Stimulated activated CD8-positive, alpha-beta memory T cell treated with anti-CD3 and anti-CD28 coated beads, Interleukin-4, amount 100 ng/mL, for 48 hours (primary cell): ENCODE measurements at regions not wholly inside any gene's neighbourhood (a gene's known extent, or its start where the extent isn't known, plus 50 kb on each side); places are given as distances from the start of the nearest gene placed in this dataset.
"Not testable (repeated sequence)": the region's sequence is repeated elsewhere in the genome, so short reads cannot be mapped to it uniquely, and the experiment has no call there.

Experiments used
- DNase-seq: peaks from one replicate; pipeline ENCODE4 v3.0.0-alpha.2; 2020

DNA sequence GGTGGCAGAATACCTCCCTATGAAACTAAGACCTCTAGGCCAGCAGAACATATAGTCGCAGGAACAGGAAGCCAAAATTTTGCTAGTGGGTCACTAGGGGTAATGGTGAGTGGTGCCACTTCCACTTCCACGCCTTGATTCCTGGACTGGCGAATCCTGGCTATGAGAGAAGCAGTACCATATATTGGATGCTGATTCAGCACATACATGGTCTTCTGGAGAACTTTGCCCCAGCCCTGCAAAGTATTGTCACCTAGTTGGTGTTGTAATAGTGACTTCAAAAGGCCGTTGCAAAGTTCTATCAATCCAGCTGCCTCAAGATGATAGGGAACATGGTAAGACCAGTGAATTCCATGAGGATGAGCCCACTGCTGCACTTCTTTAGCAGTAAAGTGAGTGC, 769.8 kb upstream of the GYPC start:
- no peak for DNase-seq

DNA sequence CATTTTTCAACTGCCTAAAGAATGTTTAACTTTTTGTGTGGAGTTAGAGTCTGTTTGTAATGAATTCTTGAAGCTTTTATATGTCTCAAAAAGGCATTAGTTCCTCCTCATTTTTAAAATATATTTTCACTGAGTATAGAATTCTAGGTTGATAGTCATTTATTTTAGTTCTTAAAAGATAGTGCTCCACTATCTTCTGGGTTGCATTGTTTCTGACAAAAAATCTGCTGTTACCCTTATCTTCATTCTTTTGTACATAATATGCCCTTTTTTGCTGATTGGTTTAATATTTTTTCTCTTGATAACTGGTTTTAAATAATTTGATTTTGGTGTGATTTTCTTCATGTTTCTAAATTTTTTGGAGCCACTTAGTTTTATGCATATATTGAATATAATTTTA, 754.7 kb upstream of the GYPC start:
- DNase-seq, result no peak

DNA sequence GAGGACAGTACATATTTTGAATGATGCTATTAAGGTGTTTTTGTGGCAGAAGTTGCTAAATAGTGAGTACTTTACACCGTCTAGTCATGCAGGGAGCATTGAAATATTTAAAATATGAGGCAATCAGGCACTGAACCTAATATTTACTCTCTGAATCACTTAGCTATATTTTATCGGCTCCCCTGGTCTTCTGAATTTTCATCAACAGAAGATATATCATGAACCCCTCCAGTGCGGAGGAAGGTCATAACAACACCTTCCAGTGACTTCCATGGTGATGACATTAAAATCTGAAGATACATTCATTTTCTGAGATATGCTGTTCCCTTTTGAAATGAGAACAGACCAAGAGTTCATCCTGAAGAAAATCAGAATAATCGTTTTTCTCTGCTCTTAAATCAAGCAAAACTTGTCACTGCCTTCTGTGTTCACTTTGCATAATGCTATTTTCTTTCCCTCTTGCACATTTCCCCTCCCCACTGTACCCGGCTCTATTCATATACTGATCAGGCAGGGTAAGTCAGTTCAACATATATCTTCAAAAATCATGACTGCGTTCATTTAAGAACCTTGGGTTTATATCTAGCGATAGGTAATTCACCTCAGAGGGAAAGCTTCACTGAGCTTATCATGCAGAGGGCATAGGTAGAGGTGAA, 729.9 kb upstream of the GYPC start:
- no peak for DNase-seq

DNA sequence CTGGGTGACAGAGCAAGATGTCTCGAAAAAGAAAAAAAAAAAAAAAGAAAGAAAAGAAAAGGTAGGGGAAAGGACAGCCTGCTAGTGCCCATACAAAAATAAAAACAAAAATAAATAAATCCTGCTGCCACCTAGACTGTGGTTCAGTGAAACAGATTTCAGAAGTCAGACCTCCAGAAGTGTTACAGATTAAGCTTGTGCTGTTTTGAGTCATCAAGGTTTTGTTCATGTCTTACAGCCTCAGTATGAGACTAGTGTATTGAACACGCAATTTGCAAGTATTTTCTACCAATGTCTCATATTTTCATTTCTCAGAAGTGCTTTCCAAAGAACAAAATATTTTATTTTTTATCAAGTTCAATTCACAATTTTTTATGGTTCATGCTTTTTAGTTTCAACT, 720.4 kb upstream of the GYPC start:
- no peak for DNase-seq

DNA sequence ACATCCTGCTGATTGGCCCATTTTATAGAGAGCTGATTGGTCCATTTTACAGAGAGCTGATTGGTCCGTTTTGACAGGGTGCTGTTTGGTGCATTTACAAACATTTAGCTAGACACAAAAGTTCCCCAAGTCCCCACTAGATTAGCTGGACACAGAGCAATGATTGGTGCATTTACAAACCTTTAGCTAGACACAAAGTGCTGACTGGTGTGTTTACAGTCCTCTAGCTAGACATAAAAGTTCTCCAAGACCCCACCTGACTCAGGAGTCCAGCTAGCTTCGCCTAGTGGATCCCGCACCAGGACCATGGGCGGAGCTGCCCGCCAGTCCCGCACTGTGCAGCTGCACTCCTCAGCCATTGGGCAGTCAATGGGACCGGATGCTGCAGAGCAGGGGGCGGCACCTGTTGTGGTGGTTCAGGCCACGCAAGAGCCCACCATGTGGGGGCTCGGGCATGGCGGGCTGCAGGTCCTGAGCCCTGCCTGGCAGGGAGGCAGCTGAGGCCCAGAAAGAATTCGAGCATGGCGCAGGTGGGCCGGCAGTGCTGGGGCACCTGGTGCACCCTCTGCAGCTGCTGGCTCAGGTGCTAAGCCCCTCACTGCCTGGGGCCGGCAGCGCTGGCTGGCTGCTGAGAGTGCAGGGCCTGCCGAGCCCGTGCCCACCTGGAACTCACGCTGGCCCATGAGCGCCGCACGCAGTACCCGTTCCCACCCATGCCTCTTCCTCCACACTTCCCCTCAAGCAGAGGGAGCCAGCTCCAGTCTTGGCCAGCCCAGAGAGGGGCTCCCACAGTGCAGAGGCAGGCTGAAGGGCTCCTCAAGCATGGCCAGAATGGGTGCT, 713.2 kb upstream of the GYPC start:
- no peak for DNase-seq

DNA sequence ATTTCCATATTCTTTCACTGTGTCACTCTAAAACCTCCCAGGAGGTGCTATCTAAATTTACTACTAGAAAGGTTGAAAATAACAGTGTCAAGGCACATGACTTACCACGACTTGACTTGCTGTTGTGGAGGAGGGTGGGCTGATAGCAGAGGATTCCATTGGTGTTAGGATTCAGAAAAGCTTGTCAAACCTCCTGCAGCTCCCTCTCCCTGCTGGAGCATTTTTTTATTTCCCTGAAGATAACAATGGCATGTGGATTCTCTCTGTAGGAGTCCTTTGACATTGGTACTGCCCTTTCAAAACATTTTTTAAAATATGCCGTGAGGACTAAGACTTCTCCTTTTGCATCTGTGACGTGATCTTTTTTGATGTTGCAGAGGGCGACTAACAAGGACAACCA, 696.9 kb upstream of the GYPC start:
- no peak for DNase-seq

DNA sequence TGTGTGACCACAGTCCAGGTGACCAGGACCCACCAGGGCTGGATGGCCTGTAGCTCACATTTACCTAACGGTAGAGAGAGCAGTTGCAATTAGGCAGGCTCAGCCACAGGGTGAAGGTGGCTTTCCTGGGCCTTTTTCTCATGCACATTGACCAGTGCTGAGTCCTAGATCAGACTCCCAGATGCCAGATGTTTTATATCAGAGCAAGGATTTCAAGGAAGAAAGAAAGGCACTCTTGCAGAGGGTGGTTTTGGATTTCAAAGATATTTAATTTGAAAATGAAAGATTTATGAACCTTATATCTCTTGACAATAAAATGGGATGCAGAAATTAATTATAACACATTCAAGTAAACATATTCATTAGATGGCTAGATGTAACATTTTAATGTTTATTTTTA, 694.2 kb upstream of the GYPC start:
- no peak for DNase-seq

DNA sequence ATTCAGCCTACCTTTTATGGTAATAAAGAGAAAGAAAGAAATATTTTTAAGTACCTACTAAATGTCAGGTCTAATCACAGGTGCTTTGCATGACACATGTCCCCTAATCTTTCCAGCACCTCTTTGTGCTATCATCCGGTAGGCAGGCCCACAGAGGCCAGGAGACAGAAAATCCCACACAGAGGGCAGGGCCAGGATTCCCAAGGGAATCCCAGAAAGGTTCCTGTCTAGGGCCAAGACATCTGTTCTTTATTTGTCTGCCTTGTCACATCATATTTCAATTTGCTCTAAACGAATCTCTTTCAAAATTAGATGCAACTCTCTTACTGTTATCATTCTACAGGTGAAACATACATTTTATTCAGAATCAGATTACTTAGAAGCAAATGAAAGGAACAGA, 676.1 kb upstream of the GYPC start:
- DNase-seq, result no peak

DNA sequence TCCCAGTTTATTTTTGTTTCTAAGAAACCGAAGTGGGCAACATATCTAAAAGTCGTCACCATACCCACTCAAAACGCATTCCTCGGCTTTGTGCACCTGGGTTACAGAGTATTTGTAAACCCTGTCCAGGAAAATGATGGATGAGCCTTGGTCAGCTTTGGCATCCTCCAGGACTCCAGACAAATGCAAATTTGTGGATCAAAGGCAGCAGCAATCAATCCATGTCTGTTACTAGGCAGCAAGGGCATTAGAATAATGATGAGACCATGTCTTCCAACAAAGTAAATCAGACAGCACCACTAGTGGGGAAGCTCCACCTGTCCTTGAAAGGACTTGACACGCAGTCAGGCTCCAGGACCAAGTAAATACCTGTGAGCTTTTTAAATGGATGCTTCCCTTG, 672.6 kb upstream of the GYPC start:
- no peak for DNase-seq

DNA sequence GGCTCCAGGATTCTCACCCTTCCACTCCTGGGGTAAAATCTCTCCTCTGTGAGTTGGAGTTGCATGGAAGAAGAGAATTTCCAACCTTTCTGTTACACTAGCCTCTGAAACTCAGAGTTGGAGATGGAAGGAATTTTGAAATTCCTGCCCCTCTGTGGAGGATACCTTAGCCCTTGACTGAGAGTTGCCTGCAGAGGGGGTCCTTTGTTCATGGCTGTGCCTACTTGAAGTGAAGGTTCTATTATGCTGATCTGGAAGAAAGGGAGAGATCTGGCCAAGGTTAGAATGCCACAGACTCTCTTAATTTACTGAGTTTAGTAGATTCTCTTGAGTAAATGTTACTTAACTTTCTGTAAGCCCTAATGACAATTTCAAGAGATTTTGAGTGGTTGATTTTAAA, 626.6 kb upstream of the GYPC start:
- DNase-seq, result no peak

DNA sequence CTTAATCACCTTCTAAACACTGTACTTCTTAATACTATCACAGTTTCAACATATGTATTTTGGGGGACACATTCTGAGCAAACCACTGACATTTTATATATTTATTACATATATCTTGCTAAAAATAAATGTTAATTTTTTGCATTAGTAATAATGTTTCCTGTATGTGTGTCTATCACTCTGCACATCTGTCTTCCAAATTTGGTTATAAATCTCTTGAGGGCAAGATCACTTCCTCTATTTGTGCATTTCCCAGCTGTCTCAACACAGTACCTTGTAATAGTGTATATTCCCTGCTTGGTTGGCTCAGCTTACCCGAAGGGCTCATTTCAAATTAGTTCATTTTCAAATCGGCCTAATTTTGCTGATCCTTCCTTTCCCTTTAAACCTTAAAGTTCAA, 617.1 kb upstream of the GYPC start:
- DNase-seq, result no peak

DNA sequence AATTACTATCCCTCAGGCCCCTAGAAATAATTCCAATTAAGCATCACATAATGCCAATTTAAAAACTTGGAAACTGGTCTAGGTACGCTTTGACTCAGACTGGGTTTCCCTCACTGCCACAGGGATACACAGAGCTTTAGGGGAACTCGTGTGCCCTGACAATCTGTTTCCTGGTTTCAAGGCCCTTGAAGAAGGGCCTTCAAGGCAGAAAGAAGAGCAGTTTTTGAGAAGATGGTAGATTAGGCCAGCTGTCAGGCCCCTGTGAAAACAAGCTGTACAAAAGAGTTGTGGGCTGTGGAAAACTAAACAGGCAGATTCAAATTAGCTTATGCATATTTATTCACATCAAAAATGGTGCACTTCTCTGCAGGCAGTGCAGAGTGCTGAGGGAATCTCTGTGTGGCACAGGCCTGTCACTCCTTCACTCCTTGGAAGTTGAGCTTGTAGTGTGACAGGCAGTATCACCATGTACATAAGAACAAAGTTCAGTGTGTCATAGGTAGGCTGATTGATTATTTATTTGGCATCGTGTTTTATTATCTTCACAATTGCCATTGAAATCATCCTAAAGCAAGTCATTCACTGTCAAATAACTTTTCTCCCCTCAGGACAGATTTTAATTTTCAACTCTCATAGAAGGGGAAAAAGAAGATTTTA, 614.4 kb upstream of the GYPC start:
- no peak for DNase-seq

DNA sequence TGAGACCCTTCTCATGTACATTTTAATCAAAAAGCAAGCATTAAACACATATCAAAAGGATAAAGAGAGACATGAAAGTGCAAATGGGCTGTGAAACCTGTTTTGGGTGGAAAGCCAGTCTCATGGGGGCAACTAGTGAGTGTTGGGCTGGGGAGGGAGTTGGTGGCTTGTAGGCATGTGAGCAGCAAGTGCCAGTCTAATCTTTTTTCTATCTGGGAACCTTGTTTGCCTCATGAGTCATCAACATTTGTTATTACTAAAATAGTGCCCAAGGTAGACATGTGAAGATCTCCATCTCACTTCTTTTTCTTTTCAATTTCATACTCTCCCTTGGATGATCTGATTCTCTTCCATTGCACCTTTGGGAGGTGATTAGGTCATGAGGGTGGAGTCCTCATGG, 613.9 kb upstream of the GYPC start:
- DNase-seq, result no peak

DNA sequence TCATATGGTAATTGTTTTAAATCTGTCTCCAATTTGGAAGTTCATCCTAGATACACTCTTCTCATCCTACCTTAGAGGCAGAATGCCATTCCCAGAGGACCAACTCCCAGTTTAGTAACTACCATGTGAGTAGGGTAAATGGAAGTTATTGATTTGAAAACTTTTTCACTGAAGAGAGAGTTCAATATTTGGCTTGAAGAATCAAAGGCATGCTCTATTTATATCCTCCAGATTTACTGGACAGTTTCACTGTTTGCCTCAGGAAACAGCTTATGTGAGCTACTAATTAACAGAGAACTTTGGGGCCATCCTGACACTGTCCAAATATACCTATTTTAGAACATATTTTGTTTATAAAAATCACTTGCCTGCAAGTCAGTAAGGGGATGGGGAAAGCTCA, 607.2 kb upstream of the GYPC start:
- no peak for DNase-seq

DNA sequence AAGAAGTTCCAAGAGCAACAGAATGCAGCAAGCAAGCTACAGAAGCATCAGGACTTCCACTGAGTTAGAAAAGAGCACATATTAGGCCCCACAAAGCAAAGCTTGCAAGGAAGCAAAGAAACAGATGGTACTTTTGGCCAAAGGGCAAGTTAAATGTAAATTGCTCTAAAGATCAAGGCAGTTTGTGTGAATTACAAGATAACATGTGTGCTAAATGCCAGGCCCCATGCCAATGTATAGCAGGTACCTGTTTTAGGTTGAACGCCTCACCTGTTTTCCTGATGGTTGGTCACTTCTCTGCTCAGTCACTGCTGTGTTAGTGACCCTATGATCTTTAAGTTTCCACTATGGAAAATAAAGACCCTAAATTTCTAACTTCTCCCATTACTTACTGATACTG, 606.5 kb upstream of the GYPC start:
- DNase-seq, result no peak

DNA sequence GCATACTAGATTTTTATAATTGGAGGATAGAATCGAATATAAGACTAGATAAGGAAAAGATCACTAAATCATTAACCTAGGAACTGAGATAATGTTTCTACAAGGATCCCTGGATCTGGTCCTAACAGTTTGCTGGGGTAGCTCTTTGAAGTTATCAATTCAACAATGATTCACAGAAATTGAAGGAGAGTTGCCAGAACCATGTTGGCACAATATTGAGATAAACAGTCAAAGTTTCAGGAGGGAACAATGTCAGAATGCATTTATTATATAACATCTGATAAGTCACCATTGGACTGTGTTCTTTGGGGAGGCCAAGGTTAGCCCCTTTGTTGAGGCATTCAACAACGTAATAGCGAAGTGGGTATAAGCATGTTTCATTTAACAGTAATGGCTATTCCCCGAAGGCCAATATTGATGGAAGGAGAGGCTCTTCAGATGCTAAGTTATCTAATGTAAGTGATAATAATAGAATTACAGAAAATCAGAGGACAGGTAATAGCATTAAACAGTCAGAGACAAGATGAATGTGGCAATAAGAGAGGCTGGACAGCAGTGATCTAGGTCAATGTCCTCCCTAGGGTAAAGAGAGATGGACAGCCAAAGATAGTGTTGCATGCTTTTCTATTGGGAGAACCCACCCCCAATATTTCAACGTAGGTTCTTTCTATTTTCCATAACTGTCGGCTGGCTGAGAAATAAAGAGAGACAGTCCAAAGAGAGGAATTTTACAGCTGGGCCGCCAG, 604.8 kb upstream of the GYPC start:
- DNase-seq, result no peak

DNA sequence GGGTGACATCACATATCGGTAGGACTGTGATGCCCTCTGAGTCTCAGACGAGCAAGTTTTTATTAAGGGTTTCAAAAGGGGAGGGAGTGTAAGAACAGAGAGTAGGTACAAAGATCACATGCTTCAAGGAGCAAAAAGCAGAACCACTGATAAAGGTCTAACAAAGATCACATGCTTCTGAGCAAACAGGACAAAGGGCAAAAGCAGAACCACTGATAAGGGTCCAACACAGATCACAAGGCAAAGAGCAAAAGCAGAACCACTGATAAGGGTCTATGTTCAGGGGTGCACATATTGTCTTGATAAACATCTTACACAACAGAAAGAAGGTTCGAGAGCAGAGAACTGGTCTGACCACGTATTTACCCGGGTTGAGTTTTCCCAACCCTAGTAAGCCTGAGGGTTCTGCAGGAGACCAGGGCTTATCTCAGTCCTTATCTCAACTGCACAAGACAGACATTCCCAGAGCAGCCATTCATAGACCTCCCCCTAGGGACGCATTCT, 604.2 kb upstream of the GYPC start:
- DNase-seq, result not testable (repeated sequence)

DNA sequence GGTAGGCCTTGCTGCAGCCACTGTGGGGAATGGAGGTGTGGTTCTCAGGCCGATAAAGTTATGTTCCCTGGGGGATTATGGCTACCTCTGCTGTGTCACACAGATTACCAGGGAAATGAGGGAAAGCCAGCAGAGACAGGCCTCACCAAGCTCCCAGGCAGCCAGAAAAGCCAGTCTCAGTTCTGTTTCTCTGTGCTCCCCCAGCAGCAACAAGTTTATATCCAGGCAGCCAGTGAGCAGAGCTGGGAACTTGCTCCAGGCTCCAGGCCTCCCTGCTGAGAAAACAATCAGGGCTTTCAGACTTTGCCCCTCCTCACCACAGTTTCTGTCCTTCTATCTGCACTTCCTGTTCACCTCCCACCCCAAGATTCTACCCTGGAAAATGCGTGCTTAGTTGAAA, 596.6 kb upstream of the GYPC start:
- DNase-seq, result no peak

DNA sequence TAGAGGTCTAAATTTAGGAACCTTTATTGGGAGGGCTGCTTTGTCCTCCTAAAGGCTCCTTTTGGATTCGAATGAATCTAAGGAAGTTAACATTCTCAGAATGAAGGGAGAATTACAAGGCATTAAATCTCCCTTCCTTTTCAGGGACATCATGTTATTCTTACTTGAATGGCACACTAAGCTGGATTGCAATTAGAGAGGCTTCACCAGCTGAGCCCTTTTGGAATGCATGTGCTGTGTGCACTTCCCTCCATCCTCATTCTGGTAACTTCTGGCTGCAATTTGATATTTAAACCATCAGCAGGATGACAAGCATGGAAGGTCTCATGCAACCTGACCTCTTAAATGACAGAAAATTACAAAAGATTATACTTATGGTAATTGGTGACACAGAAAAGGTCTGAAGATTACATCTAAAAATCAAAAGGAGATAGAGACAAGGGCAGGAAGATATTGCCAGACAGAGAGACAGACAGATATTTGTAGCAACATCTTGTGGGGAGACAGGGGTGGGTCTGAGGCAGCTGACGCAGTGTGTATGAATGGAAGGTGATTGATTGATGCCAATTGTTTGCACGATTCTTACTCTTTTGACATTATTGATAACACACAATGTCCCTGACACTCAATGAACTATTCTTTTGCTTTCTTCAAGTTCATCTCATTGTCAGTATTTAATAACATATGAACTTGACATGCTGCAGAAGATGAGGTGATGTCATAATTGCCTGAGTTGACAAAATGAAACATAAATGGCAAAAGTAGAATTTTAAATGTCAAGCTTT, 570.8 kb upstream of the GYPC start:
- DNase-seq, result no peak

DNA sequence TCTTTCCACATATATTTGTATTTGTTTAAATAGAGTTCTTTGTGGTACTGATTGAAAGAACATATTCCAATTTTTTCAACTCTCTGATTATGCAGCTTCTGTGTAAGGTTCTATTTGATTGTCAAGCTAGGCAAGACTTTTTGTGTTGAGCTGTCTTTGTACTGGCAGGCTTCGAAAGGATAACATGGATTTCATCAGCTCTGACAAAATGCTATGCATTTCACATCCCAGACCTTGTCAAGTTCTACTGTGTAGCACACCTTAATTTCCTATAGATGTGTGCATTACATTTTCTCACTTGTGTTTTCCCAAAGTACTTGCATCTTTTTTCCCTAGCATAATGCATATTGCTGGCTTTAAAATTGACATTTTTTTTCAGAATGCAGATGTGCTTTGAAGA, 555.0 kb upstream of the GYPC start:
- DNase-seq, result no peak

DNA sequence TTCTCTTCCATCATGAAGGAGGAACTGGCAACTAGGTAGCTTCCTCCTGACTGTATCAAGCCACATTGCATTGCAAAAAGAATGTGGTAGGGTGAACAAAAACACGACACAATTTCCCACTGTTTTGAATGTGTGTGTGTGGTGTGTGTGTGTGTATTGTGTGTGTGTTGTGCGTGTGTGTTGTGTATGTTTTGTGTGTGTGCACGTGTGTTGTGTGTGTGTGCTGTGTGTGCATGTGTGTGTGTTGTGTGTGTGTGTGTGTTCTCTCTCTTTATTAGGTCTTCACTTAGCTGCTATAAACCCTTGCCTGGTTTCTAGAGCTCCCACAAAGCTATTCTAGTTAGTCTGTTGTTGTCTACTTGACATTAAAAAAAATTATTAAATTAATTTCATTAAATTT, 550.0 kb upstream of the GYPC start:
- no peak for DNase-seq

DNA sequence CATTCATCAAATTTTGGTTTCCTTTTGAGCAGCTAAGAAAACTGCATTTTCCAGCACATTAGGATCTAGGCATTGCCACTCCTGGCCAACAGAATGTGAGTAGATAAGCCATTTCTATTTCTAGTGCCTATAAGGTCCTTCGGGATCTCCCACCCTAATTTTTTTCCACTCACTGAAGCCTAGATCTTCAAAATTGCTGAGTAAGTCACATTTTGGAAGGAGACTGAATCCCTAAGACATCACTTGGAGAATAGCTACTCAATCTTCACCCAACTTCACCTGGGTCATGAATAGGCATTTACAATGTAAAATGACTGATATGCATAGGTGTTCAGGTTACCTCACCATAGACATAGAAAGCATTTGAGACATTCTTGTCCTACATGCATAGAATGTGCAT, 548.1 kb upstream of the GYPC start:
- no peak for DNase-seq

DNA sequence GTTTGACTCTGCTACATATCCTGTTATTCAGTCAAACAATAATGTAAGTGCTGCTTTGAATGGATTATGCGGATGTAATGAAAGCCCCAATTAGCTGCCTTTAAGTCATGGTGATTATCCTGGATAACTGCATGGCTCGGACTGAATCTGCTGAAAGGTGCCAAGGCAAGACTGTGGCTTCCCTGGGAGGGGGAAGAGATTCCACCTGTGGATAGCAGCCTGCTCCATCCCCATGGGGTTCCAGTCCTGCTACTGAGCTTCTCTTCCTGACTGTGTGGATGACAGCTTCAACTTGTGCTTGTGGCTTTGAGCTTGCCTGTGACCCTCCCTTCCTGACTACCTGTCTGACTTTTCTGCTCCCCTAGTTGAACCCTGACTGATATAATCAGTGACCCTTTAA, 540.0 kb upstream of the GYPC start:
- no peak for DNase-seq
